Nucleus accumbens (tissue), 56 donors: ENCODE measurements at regions not wholly inside any gene's neighbourhood (a gene's known extent, or its start where the extent isn't known, plus 50 kb on each side); places are given as distances from the start of the nearest gene placed in this dataset.
"Not testable (repeated sequence)": the region's sequence is repeated elsewhere in the genome, so short reads cannot be mapped to it uniquely, and the experiment has no call there.

Experiments used
- DNase-seq, 56 donors: peaks; one replicate each; lab custom pipeline; 2025; lab: John Stamatoyannopoulos, UW

DNA sequence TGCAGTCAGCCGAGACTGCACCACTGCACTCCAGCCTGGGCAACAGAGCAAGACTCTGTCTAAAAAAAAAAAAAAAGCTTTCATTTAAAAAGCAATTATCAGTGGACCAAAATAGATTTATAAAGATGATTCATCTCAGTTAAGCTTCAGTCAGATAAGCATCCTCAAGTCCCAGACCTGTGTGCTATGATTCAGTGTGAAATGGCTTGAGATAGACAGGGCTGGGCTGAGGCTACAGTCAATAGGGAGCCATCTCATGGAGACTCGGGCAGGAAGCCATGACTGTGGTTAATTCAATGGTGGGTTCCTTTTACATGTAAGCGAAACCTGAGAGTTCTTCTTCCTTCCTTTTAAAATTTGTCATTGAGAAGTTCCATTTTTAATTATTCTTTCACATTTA lies 276.0 kb downstream of the TFAP2A start:
- no peak for DNase-seq

DNA sequence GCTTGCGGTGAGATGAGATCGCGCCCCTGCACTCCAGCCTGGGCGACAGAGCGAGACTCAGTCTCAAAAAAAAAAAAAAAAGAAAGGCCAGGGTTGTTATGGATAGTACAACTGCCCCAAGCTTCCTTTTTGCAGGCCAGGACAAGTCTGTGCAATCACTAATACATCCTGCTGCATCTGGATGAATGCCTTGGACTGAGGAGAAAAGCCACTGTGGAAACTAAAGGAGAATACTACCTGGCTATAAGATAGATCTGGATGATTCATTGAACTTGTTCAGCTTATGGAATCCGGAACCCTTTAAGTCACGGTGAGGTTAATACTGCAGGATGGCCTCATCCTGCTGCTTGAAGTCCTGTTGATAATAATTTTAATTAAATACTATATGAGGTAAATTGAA lies 278.2 kb downstream of the TFAP2A start:
- DNase-seq: no peak

- not testable (repeated sequence) for DNase-seq
These were observed 280.7 kb downstream of the TFAP2A start for GRCh38 chr6:10134185-10134584.

DNA sequence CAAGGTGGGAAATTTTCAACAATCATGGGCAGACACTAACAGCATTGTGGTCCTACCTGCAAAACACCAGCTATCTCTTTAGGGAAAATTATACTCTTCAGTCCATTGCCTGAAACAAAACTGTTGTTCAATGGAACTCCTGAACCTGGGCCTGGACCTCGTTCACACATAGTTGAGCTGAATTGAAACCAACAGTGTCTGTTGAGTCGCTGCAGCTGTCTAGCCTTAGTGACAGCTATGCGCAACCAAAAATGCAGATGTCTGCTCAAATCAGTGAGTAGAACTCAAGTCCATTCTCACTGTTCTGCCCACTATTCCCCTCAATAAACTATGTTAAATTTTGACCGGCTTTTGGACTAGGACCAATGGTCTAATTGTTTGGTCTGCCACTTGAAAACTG lies 286.2 kb downstream of the TFAP2A start:
- no peak for DNase-seq

DNA sequence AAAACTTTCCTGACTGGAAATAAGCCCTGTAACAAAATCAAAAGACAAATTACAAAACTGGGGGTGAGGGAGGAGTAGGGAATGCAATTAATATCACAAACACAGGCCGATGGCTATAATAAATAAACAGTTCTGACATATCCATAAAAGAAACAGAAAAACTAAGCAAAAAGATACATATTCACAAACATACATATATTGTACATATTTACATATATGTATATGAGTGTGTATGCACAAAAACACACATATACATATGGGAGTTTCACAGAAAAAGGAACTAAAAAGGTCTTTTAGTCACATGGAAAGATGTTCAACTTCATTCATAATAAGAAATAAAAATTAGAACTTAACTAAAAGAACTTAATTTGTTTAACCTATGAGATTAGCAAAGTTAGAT lies 292.7 kb downstream of the TFAP2A start:
- no peak for DNase-seq

GRCh38 chr6:10112871-10113549 lies 301.9 kb downstream of the TFAP2A start:
- no peak for DNase-seq

DNA sequence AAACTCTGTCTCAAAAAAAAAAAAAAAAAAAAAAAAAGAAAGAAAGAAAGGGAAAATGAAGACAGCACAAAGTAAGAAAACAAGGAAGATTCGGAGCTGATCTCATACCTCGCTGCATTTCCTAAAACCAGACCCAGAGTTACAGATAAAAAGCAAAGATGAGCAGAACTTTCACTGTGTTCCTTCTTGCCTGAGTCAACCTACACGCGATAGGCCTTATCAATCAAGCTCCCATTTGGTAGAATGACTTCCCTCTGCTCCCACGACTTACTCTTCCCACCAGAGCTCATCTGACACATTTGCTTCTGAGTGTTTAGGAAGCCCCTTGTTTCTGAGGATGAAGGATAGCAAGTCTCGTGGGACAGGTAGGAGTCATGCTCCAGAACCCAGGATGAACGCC lies 302.9 kb downstream of the TFAP2A start:
- no peak for DNase-seq

- no peak for DNase-seq
These were observed 313.2 kb downstream of the TFAP2A start for GRCh38 chr6:10101551-10102252.

- no peak for DNase-seq
These were observed 315.2 kb downstream of the TFAP2A start for GRCh38 chr6:10099529-10100140.

DNA sequence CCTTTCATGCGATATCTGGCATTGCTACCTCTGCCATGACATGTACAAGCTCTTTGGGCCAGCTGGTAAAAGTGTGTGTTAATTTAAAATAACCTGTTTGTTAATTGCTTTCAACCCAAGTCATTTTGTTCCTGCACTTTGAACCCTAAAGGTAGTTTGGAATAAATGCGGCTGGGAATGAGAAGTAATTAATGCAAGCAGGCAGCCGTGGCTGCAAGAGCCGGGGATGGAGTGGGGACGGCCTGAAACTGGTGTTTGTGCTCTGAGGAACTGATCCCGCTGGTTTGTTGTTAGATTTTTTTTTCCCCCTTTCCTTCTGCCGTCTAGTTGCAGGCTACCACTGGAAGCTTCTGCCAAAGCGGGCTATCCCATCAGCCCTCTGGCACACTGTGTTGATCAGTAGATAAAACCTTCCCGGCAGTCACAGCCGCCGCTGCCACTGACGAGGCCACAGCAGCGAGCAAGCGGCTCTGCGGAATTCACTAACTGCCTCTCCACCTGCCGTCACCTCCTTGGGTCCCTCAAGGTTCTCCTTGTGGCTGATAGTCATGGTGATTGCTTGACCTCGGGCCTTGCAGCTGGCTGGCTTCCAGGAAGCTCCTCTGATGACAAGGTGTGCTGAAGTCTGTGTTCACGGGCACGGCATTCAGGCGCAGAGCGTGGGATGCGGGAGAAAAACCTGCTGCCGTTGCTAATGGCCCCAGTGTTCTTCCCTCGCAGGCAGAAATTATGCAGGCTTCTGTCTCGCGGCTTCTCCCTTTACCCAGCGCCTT lies 315.9 kb downstream of the TFAP2A start:
- peak in 4 of 56 donors; percentile 2 to 26 (median 5) for DNase-seq

- no peak for DNase-seq
These were observed 321.6 kb downstream of the TFAP2A start for GRCh38 chr6:10093282-10093681.

DNA sequence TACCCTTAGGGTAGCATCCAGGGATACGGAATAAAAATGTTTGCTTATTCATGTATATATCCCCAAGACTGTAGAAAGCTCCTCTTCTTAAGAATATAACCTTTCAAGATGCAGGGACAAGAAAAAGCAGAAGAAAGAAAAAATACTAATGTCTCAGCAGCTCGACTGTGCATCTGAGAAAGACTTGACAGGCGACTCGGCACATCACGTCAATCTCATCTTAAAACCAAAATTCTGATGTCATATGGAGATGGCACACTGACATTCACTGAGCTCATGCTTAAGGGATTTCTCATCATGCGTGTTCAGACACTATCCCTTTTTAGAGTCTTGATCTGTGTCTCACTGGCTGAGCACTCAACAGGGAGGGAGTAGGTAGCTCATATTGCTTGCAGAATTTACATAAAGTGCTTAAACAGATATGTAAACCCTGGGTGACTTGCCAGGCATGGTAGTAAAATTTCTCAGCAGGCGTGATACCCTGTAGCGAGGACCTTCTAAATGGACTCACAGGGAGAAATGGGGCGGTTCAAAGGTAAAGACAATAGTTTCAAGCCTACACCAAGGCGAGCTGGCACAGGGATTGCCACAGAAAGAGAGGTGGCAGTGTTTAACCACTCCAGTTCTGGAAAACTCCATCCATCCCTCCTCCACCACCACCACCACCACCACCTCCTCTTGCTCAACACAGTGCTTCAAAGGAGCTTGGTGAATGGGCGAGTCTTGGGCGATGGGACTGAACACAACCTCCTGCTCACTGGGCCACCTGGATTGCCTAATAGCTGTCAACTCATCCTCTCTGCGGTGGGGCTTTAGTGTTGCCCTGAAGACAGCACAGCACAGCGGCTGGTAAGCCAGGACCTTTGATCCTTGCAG lies 330.5 kb downstream of the TFAP2A start:
- no peak for DNase-seq

GRCh38 chr6:10082385-10082784 lies 332.5 kb downstream of the TFAP2A start:
- no peak for DNase-seq

DNA sequence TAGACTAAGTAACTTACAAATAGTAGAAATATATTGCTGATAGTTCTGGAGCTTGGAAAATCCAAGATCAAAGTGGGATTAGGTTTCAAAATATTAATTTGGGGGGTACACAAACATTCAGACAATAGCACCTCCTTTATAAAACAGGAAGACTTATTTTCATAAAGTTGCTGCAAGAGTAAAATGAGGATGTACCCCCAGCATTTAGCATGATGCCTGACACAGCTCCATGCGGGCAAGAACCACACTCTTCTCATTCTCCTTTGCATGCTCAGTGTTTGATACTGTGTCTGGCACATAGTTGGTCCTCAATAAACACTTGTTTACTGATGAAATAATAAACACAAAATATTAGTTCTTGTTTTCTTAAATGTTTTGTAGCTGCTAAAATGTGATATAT lies 332.9 kb downstream of the TFAP2A start:
- no peak for DNase-seq

GRCh38 chr6:10081075-10081474 lies 333.8 kb downstream of the TFAP2A start:
- DNase-seq: no peak

DNA sequence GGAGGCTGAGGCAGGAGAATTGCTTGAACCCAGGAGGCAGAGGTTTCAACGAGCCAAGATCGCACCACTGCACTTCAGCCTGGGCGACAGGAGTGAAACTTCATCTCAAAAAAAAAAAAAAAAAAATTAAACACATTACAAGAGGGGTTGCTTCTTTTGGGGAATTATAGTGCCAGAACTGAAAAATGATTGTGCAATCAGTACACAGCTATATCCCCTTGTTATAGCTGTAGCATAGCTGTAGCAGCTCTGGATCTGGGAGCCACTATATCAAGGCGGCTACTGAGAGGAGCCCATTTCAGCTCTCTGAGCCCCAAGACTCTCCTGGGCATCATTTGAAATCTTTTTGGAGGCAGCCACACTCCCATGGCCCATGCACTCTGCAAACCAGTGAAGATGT lies 334.3 kb downstream of the TFAP2A start:
- no peak for DNase-seq

- DNase-seq: no peak
These were observed 336.3 kb downstream of the TFAP2A start for GRCh38 chr6:10078581-10078980.

DNA sequence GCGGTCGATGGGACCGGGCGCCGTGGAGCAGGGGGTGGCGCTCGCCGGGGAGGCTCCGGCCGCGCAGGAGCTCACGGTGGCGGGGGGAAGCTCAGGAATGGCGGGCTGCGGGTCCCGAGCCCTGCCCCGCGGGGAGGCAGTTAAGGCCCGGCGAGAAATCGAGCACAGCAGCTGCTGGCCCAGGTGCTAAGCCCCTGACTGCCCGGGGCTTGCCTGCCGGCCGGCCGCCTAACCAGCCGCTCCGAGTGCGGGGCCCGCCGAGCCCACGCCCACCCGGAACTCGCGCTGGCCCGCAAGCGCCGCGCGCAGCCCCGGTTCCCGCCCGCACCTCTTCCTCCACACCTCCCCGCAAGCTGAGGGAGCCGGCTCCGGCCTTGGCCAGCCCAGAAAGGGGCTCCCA lies 340.1 kb downstream of the TFAP2A start:
- DNase-seq: not testable (repeated sequence)

- DNase-seq: no peak
These were observed 341.5 kb downstream of the TFAP2A start for GRCh38 chr6:10073341-10073740.

DNA sequence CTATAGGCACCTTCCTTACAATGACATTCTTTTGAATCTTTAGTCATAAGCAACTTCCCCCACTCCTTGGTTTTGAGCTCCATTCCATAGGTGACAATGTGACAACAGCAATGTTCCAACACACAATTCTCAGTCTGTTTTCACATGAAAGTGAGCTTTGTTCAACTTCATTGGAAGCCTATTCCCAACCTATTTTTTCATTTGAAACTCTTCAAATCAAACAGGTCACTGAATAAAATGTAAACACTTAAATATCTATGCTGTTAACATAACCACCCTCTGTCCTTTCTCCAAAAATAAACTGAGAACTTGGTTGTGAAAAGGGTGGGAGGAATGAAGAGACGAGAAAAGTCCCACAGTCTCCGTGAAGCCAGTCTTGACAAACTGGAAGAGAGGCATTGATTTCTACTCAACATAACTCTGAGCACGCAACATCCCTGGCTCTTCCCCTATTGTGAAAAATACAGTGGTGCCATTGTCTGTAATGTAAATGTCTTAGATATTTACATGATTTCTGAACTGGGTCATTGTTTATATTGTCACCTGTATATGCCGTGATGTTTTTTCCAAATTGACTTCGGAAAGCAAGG lies 343.1 kb downstream of the TFAP2A start:
- no peak for DNase-seq
